ENCODE measurements at regions not wholly inside any gene's neighbourhood (a gene's known extent, or its start where the extent isn't known, plus 50 kb on each side); places are given as distances from the start of the nearest gene placed in this dataset.

DNA sequence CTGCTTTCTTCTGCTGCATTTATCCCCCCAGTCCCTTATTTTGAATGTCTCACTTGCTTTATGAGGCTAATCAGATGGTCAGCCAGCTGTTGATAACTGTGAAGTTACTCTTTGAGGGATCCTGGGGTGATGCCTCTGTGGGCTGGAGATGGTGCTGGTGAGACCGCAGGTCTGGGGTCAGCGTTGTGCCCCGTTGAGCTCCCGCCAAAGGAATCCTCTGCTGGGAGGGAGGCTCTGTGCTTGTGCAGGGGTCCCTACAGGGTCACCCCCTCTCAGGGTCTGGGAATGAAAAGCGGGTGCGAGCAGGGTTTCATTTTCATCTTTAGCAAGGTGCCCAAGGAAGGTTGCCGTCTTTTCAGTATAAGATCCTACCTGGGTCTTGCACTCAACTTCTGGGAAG, 161.2 kb upstream of the RTL1 start:
- CTCF ChIA-PET: no interaction called here
- POLR2A ChIA-PET: no interaction called here

DNA sequence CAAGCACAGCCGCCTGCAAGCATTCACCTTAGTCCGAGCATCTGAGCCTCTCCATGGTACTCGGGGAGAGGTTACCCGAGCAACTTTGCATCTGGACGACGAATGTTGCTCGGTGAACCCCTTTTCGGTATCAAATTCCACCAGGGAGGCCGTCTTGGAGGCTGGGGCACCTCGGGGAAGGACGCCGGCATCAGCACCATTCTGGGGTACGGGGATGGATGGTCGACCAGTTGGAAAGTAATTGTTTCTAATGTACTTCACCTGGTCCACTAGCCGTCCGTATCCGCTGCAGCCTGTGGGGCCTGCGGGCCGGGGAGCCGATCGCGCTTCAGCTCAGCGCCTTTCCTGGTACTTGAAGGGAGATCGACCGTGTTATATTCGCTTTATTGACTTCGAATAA, 161.7 kb upstream of the RTL1 start:
- DNase-seq (ENCODE audit: low read depth, low spot score): no peak
- no peak overlapping the region for H3K4me3 ChIP-seq (ENCODE audit: low read depth, low read length)
- ChIA-PET CTCF (no interaction called here), POLR2A (no interaction called here)
- no peak for TF ChIP-seq CTCF (IDR thresholded peaks at IDR 0.05; ENCODE audit: insufficient read depth, low read length, missing control alignments)

More for the DNA sequence above, 161.2 kb upstream of the RTL1 start:
- DNase-seq (ENCODE audit: low read depth, low spot score): no peak
- no peak overlapping the region for H3K4me3 ChIP-seq (ENCODE audit: low read depth, low read length)
- no peak for TF ChIP-seq CTCF (IDR thresholded peaks at IDR 0.05; ENCODE audit: insufficient read depth, low read length, missing control alignments)

DNA sequence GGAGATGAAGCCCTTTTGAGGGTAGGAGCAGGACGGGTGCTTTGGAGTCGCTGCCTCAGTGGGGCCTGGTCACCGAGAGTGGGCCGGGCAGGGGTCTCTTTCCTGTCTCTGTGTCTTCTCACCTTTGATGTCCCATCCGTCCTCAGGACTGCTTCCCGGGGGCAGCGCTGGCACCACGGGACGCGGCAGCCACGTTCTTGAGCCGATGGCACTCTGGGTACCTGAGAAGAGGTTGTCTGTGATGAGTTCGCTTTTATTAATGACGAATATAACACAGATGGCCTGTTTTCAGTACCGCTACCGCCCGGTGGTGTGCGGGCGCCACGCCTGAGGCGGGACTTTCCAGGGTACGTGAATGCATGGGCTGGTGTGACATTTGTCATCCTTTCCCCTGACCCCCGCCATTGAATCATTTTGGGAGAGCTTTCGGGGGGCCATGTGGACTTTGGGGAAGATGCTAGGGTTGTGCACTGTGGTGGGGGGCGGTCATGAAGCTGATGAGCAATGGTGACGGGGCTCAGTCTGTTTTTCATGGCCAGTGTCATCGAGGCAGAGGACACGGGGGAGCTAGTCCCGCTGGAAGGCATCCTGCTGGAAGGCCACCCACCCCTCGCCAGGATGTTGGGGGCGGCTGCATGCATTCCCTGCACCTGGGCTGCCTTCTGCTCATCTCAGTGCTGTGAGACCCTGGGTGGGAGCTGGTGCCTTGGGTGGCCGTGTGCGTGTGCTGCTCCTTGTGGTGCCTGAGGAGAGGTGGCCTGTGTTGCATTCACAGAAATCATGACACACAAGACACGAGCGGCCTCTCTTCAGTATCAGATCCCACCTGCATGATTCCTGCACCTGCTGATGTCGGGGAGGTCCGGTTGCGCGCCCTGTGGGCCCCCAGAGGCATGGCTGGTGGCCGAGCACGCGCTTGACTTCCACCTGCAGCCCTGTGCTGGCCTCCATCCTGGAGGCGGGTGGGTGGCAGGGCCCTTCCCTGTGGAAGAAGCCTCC, 162.5 kb upstream of the RTL1 start:
- CTCF ChIA-PET: no interaction called here
- no peak for DNase-seq (ENCODE audit: low read depth, low spot score)
- no peak for TF ChIP-seq CTCF (IDR thresholded peaks at IDR 0.05; ENCODE audit: insufficient read depth, low read length, missing control alignments)

DNA sequence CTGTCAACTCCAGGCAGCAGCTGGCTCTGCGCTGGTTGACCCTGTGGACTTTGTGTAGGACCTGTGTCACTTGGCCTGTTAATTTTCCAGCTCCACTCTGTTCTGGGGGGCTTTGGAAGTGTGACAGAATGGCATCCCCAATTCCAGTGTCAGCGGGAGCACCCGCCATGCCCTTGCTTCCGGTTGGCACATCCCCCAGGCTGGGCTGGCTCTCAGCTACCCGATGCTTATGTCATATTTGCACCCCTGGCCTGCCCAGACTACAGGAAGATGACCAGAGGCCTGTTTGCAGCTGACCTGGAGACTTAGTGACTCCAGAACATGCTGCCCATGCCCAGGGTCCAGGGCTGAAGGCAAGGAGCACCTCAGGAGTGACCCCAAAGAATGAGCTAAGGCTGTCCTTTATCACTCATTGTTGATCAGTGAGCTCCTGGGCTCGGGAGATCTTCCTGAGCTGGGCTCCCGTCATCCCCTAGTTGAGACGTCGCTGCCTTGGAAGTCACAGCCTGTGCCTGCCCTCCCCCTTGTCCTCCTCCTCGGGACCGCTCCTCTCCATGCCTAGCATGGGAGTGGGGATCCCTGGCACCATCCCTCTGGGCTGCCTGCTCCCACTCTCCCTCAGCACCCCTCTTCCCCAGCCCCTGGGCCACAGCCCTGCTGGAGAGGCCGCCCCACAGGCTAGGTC, 163.4 kb upstream of the RTL1 start:
- CTCF ChIA-PET: no interaction called here
- no peak for DNase-seq (ENCODE audit: low read depth, low spot score)
- TF ChIP-seq CTCF (IDR thresholded peaks at IDR 0.05; ENCODE audit: insufficient read depth, low read length, missing control alignments): no peak
- H3K4me3 ChIP-seq (ENCODE audit: low read depth, low read length): no peak overlapping the region
- POLR2A ChIA-PET: no interaction called here

More for the DNA sequence above, 162.5 kb upstream of the RTL1 start:
- H3K4me3 ChIP-seq (ENCODE audit: low read depth, low read length): no peak overlapping the region
- POLR2A ChIA-PET: no interaction called here

DNA sequence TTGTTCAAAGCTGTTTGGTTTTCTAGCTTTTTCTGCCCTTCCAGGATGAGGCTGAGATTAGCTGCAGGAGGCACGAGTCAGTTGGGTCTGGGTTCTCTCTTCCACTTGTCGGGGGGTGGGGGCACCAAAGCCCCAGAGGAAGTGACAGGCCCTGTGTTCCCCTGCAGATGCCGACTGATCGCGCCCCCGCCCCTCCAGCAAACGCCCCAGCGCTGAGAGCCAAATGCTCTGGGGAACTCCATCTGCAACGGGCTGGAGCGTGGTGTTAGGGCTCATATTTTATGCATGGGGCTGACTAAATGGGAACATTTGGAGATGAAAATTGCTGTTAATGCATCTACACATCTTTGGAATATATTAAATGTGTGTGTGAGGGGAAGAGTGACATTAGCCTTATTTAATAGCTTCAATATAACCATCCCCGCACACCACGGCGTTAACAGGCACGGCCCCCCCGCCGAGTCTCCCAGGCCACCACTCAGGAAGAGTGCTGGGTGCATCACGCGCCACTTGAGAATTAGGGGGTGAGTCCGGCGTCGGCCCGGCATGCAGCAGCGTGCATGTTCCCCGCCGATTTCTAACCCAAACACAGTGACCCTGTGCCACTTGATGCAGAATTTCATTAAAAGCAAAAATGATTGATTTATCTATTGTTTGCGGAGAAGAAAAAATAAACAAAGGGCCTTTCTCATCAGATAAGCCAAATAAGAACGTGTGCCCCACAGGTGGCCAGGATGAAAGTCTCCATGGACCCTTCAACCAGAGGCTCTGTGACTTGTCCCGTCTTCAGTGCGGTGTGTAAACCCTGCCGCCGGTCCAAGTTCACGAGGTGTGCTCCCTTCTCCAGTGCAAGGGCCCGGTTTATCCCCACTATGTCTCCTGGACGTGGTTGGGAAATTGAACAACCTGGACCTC, 165.0 kb upstream of the RTL1 start:
- DNase-seq (ENCODE audit: low read depth, low spot score): no peak
- TF ChIP-seq CTCF (IDR thresholded peaks at IDR 0.05; ENCODE audit: insufficient read depth, low read length, missing control alignments): no peak
- CTCF ChIA-PET: no interaction called here
- POLR2A ChIA-PET: interaction anchor here (0.8 kb wide), 1 partner anchor 633 kb away, joined by 3 read pairs; no protein-coding TSS in a partner anchor
- no peak overlapping the region for H3K4me3 ChIP-seq (ENCODE audit: low read depth, low read length)

All from AG04449 (cell line).